GM21526 (cell line): ENCODE measurements at regions not wholly inside any gene's neighbourhood (a gene's known extent, or its start where the extent isn't known, plus 50 kb on each side); places are given as distances from the start of the nearest gene placed in this dataset.

Experiments
- ATAC-seq: cut with Tn5 transposase; IDR thresholded peaks from one replicate; pipeline ENCODE4 v1.9.1; 2021; ENCODE audit warnings: moderate library complexity; ENCODE audit not compliant: unreplicated experiment, low FRiP score

- ATAC-seq: no peak
These were observed 484.8 kb downstream of the PSAT1 start for GRCh38 chr9:78781681-78782080.

GRCh38 chr9:78782234-78782633 is 485.3 kb downstream of the PSAT1 start:
- no peak for ATAC-seq

GRCh38 chr9:78782858-78783257 is 485.9 kb downstream of the PSAT1 start:
- ATAC-seq: no peak

GRCh38 chr9:78783743-78784142 is 486.8 kb downstream of the PSAT1 start:
- no peak for ATAC-seq

- ATAC-seq: no peak
These were observed 489.9 kb downstream of the PSAT1 start for GRCh38 chr9:78786794-78787193.

GRCh38 chr9:78788101-78788500 is 491.2 kb downstream of the PSAT1 start:
- no peak for ATAC-seq

GRCh38 chr9:78791779-78792178 is 494.9 kb downstream of the PSAT1 start:
- no peak for ATAC-seq

- ATAC-seq: no peak
These were observed 495.8 kb downstream of the PSAT1 start for GRCh38 chr9:78792745-78793144.

- ATAC-seq: no peak
These were observed 508.8 kb downstream of the PSAT1 start for GRCh38 chr9:78805771-78806170.

- no peak for ATAC-seq
These were observed 509.7 kb downstream of the PSAT1 start for GRCh38 chr9:78806492-78807160.

- no peak for ATAC-seq
These were observed 510.4 kb downstream of the PSAT1 start for GRCh38 chr9:78807286-78807685.

- no peak for ATAC-seq
These were observed 511.1 kb downstream of the PSAT1 start for GRCh38 chr9:78808048-78808447.

- ATAC-seq: no peak
These were observed 514.8 kb downstream of the PSAT1 start for GRCh38 chr9:78811622-78812276.

GRCh38 chr9:78812665-78813064 is 515.7 kb downstream of the PSAT1 start:
- no peak for ATAC-seq

- no peak for ATAC-seq
These were observed 516.8 kb downstream of the PSAT1 start for GRCh38 chr9:78813602-78814180.

GRCh38 chr9:78821126-78821822 is 524.3 kb downstream of the PSAT1 start:
- peak; percentile 93 for ATAC-seq

GRCh38 chr9:78826527-78826926 is 529.6 kb downstream of the PSAT1 start:
- ATAC-seq: no peak

- no peak for ATAC-seq
These were observed 531.6 kb downstream of the PSAT1 start for GRCh38 chr9:78828521-78828920.

GRCh38 chr9:78830301-78830700 is 533.4 kb downstream of the PSAT1 start:
- no peak for ATAC-seq

- ATAC-seq: no peak
These were observed 534.8 kb downstream of the PSAT1 start for GRCh38 chr9:78831726-78832125.

- ATAC-seq: no peak
These were observed 539.1 kb downstream of the PSAT1 start for GRCh38 chr9:78835928-78836450.
